Body of pancreas (tissue), 4 donors: ENCODE measurements at regions not wholly inside any gene's neighbourhood (a gene's known extent, or its start where the extent isn't known, plus 50 kb on each side); places are given as distances from the start of the nearest gene placed in this dataset.
A peak's percentile ranks its signal among the peaks of the same experiment; 100 is the strongest.

Source experiments
- ATAC-seq: fragments of 150-250 bp; one replicate; pipeline ENCODE4 v1.9.1; 2016
- DNase-seq, 4 donors: peaks; one replicate each; pipeline ENCODE4 v3.0.0-alpha.2; 2019
- H3K27ac ChIP-seq, 4 donors: fragments of 200-600 bp; sonication (generic); 1 replicate in 3 of 4; 2 replicates in 1 of 4; pipeline versions ENCODE4 v1.5.1 to v1.6.1; 2016 to 2019; ENCODE audit warnings: mild to moderate bottlenecking in 1 of 4, mixed read lengths in 1 of 4, moderate library complexity in 1 of 4
- H3K27me3 ChIP-seq, 2 donors: fragments of 200-600 bp; sonication (generic); one replicate each; pipeline ENCODE4 v1.6.0; 2016; ENCODE audit warnings: mild to moderate bottlenecking in 1 of 2
- H3K36me3 ChIP-seq, 2 donors: fragments of 200-600 bp; sonication (generic); replicated peaks in 1 of 2; 2 replicates each; pipeline ENCODE4 v1.5.1; 2016; ENCODE audit warnings: low read depth in 2 of 2; ENCODE audit not compliant: insufficient read depth in 1 of 2
- H3K4me1 ChIP-seq: fragments of 200-600 bp; sonication (generic); one replicate; pipeline ENCODE4 v1.6.0; 2016
- H3K4me3 ChIP-seq, 2 donors: fragments of 200-600 bp; sonication (generic); 1 replicate in 1 of 2; 2 replicates in 1 of 2; pipeline ENCODE4 v1.5.1; 2016 to 2019
- H3K9me3 ChIP-seq, 3 donors: fragments of 200-600 bp; sonication (generic); 1 replicate in 2 of 3; 2 replicates in 1 of 3; pipeline ENCODE4 v1.5.1; 2016
- CTCF ChIP-seq, 7 experiments: fragments of 450-650 bp in 4 of 7; fragments of 200-600 bp in 3 of 7; sonication (generic) in 3 of 7; IDR thresholded peaks; one replicate each; pipeline ENCODE4 v1.5.1; 2016 to 2019; ENCODE audit warnings: antibody characterized with exemption in 7 of 7
- POLR2A ChIP-seq, 3 donors: fragments of 450-650 bp; IDR thresholded peaks; one replicate each; pipeline ENCODE4 v1.6.1; 2016; ENCODE audit warnings: antibody characterized with exemption in 3 of 3, mild to moderate bottlenecking in 2 of 3
- WGBS, 2 donors: methylation state at CpG; one replicate each; pipeline ENCODE4 v1.1.5; 2017; 5-methylcytosine and 5-hydroxymethylcytosine counted together
- intact Hi-C: fragments of 100-400 bp; cut with DNase I; formaldehyde crosslinking; loops from one replicate; pipeline ENCODE4 v1.15.1; 2023

GRCh38 chr2:237154884-237155851 is 69.5 kb downstream of the COPS8 start:
- TF ChIP-seq CTCF (IDR thresholded peaks at IDR 0.05) (no peak), POLR2A (IDR thresholded peaks at IDR 0.05) (no peak)
- Histone ChIP-seq H3K27me3 (no peaks in the 10 kb centered on the region), H3K4me3 (no peak overlapping the region), H3K9me3 (no peaks in the 10 kb centered on the region), H3K4me1 (no peaks in the 10 kb centered on the region), H3K36me3 (no peaks in the 10 kb centered on the region), H3K27ac (no peak overlapping the region)
- ATAC-seq, result no peak
- WGBS, 2 donors, result 67 to 73% methylated on average over 9 to 11 of the region's 11 CpGs
- intact Hi-C loops, result no loop called here
- DNase-seq, result no peak

GRCh38 chr2:237156031-237156856 is 70.6 kb downstream of the COPS8 start:
- Histone ChIP-seq H3K4me3 (no peak overlapping the region), H3K27ac (peak overlapping the region in 1 of 4 donors; percentile 37), H3K4me1 (no peaks in the 10 kb centered on the region), H3K27me3 (no peaks in the 10 kb centered on the region), H3K36me3 (no peaks in the 10 kb centered on the region), H3K9me3 (no peaks in the 10 kb centered on the region)
- ATAC-seq (peak; percentile 45), DNase-seq (peak in 1 of 4 donors; percentile 18)
- TF ChIP-seq CTCF (IDR thresholded peaks at IDR 0.05) (no peak), POLR2A (IDR thresholded peaks at IDR 0.05) (peak in 1 of 3 donors; percentile 3)
- WGBS, 2 donors, result 55 to 72% methylated on average over 20 to 30 of the region's 30 CpGs
- intact Hi-C loops, result no loop called here

GRCh38 chr2:237156857-237157779 is 71.4 kb downstream of the COPS8 start:
- Histone ChIP-seq H3K36me3 (no peaks in the 10 kb centered on the region), H3K9me3 (no peaks in the 10 kb centered on the region), H3K27me3 (no peaks in the 10 kb centered on the region), H3K4me1 (no peaks in the 10 kb centered on the region), H3K4me3 (no peak overlapping the region), H3K27ac (peak overlapping the region in 1 of 4 donors; percentile 37)
- WGBS, 2 donors, result 77 to 83% methylated on average over 18 to 34 of the region's 34 CpGs
- DNase-seq (no peak), ATAC-seq (no peak)
- TF ChIP-seq CTCF (IDR thresholded peaks at IDR 0.05) (no peak), POLR2A (IDR thresholded peaks at IDR 0.05) (no peak)
- intact Hi-C loops, result no loop called here

- no peaks in the 10 kb centered on the region for H3K4me1 ChIP-seq
- H3K27ac ChIP-seq, result no peak overlapping the region
- ATAC-seq (no peak), DNase-seq (no peak)
- no peaks in the 10 kb centered on the region for H3K9me3 ChIP-seq
- no peaks in the 10 kb centered on the region for H3K27me3 ChIP-seq
- TF ChIP-seq CTCF (IDR thresholded peaks at IDR 0.05), result no peak
- TF ChIP-seq POLR2A (IDR thresholded peaks at IDR 0.05), result no peak
- no peaks in the 10 kb centered on the region for H3K36me3 ChIP-seq
- no peak overlapping the region for H3K4me3 ChIP-seq
- intact Hi-C loops, result no loop called here
Observed at GRCh38 chr2:237157780-237158102, 72.1 kb downstream of the COPS8 start.
